ENCODE measurements at regions not wholly inside any gene's neighbourhood (a gene's known extent, or its start where the extent isn't known, plus 50 kb on each side); places are given as distances from the start of the nearest gene placed in this dataset.

DNA sequence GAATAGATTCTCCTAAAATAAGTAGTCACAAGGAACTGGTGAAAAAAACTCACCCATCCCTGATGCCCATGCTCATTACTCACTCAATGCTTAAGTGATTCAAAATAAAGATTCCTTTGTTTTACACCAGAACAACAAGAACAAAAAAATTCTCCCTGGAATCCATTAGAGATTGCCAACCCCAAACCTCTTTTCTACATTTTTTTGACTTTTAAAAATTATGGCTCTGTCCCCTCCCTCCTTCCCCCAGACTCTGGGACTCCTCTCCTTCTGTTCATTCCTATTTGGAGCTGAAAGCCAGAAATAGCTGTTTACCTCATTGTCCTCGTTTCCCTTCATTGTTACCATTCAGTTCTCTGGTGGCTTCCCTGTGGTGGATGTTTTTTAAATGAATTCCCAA lies 63.2 kb upstream of the FHIP2A start:
- no peak for TF ChIP-seq POLR2A (IDR thresholded peaks at IDR 0.05)
- TF ChIP-seq CTCF (IDR thresholded peaks at IDR 0.05) = no peak
- TF ChIP-seq POLR2AphosphoS5 (IDR thresholded peaks at IDR 0.05) = no peak

Measured in gastroesophageal sphincter (tissue), 3 donors.